ENCODE measurements at regions not wholly inside any gene's neighbourhood (a gene's known extent, or its start where the extent isn't known, plus 50 kb on each side); places are given as distances from the start of the nearest gene placed in this dataset.

DNA sequence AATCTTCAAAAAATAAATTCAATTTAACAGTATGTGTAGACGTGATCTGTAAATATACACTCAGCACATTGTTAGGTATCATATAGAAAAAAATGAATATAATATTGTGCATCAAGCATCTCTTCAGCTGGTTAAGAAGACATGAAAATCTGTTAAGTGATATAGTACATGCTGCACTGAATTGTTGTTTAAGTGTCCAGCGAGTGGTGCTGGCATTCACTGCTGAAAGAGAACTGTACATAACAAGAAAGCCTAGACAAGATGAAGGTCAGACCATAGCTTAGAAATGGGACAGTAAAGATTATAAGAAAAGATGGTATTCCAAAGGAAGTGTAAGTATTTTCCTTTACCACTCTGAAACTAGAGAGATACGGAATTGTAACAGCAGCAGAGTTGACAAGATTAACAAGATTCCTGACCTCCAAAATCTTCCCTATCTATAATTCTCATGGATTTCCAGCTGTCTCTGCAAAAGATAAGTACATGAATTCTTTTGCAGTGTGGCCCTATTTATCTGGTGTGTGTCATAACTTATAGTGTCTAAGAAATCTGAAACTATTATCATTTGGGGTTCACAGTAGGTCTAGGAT is 198.6 kb downstream of the FLRT2 start:
- no peaks in the 10 kb centered on the region for H3K9me3 ChIP-seq (ENCODE audit: control insufficient read depth, insufficient read depth, low read length)
- no peak overlapping the region for H3K4me3 ChIP-seq (ENCODE audit: insufficient read depth, low read depth, low read length)
- H3K18ac ChIP-seq (ENCODE audit: low read depth, low read length) = no peak overlapping the region
- H4K5ac ChIP-seq (ENCODE audit: low read depth, low read length) = no peak overlapping the region
- H4K8ac ChIP-seq (ENCODE audit: low read depth in 2 of 2, low read length in 2 of 2) = no peak overlapping the region
- no peak for DNase-seq
- ChIA-PET CTCF (no interaction called here), POLR2A (ENCODE audit: unreplicated experiment) (no interaction called here)
- in situ Hi-C loops (cut with MboI; ENCODE audit: low sequenced_read_pairs) = no loop called here
- no peak overlapping the region for H2BK20ac ChIP-seq (ENCODE audit: low read depth, low read length)
- H3K27ac ChIP-seq (ENCODE audit: insufficient read depth, low read length) = no peak overlapping the region
- H3K4me2 ChIP-seq (ENCODE audit: low read depth, low read length) = no peak overlapping the region
- no peak overlapping the region for H2BK120ac ChIP-seq (ENCODE audit: low read depth, low read length)
- BruUV-seq (replicated peaks) = no TSS peak
- ATAC-seq (ENCODE audit: low read depth) = no peak
- H3K56ac ChIP-seq (ENCODE audit: extremely low read depth, insufficient read depth, low read length) = no peak overlapping the region
- dilution Hi-C loops (cut with HindIII; ENCODE audit: low sequenced_read_pairs, unreplicated experiment) = no loop called here
- H2AFZ ChIP-seq (replicated peaks; ENCODE audit: low read length, poor library complexity) = no peak overlapping the region
- no peak overlapping the region for H3K23ac ChIP-seq (ENCODE audit: low read depth, low read length)
- H2AK5ac ChIP-seq (ENCODE audit: low read depth, low read length) = no peak overlapping the region
- H4K20me1 ChIP-seq (ENCODE audit: insufficient read depth, low read length) = no peaks in the 10 kb centered on the region
- H3K14ac ChIP-seq (replicated peaks; ENCODE audit: low read depth, low read length) = no peak overlapping the region
- no peaks in the 10 kb centered on the region for H3K4me1 ChIP-seq (ENCODE audit: control insufficient read depth, insufficient read depth, low read length)
- no peaks in the 10 kb centered on the region for H3K27me3 ChIP-seq (ENCODE audit: control insufficient read depth, insufficient read depth, low read length)
- no peak overlapping the region for H3K9ac ChIP-seq (ENCODE audit: low read depth, low read length)
- intact Hi-C loops (cut with micrococcal nuclease) = no loop called here
- H3K4ac ChIP-seq (ENCODE audit: low read depth, low read length) = no peak overlapping the region
- H3K79me1 ChIP-seq (ENCODE audit: low read depth in 1 of 2, low read length in 2 of 2) = no peaks in the 10 kb centered on the region
- no peak overlapping the region for H4K91ac ChIP-seq (ENCODE audit: insufficient read depth, low read depth, low read length)
- no peaks in the 10 kb centered on the region for H3K9me1 ChIP-seq (ENCODE audit: insufficient read depth, low read length)
- H2AK9ac ChIP-seq (replicated peaks; ENCODE audit: low read depth, low read length, poor library complexity) = no peak overlapping the region
- no CpG with 5 or more reads among the region's 3 CpGs for whole genome bisulfite sequencing, 2 experiments (ENCODE audit: extremely low coverage in 2 of 2, insufficient read length in 1 of 2)
- H3K36me3 ChIP-seq (ENCODE audit: control insufficient read depth, insufficient read depth, low read length) = no peaks in the 10 kb centered on the region
- TF ChIP-seq POLR2A (IDR thresholded peaks at IDR 0.05; ENCODE audit: low read depth, low read length) = no peak
- TF ChIP-seq ELK1 (IDR thresholded peaks at IDR 0.05; ENCODE audit: borderline replicate concordance, low read depth, low read length) = no peak
- no peak for TF ChIP-seq RAD21 (IDR thresholded peaks at IDR 0.05; ENCODE audit: low read length)
- TF ChIP-seq BHLHE40 (IDR thresholded peaks at IDR 0.05; ENCODE audit: low read depth, low read length) = no peak
- TF ChIP-seq, protein P1, sequence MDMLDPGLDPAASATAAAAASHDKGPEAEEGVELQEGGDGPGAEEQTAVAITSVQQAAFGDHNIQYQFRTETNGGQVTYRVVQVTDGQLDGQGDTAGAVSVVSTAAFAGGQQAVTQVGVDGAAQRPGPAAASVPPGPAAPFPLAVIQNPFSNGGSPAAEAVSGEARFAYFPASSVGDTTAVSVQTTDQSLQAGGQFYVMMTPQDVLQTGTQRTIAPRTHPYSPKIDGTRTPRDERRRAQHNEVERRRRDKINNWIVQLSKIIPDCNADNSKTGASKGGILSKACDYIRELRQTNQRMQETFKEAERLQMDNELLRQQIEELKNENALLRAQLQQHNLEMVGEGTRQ (IDR thresholded peaks at IDR 0.05; ENCODE audit: low read depth, low read length) = no peak
- no peak overlapping the region for H2BK5ac ChIP-seq (ENCODE audit: low read depth, low read length, poor library complexity, severe bottlenecking)
- H2BK15ac ChIP-seq (ENCODE audit: low read depth, low read length) = no peak overlapping the region

Data from IMR-90 (cell line).